HG02588 (cell line): ENCODE measurements at regions not wholly inside any gene's neighbourhood (a gene's known extent, or its start where the extent isn't known, plus 50 kb on each side); places are given as distances from the start of the nearest gene placed in this dataset.

Experiments
- ATAC-seq: cut with Tn5 transposase; IDR thresholded peaks from one replicate; pipeline ENCODE4 v1.9.1; 2021; ENCODE audit warnings: mild to moderate bottlenecking, moderate library complexity; ENCODE audit not compliant: unreplicated experiment

DNA sequence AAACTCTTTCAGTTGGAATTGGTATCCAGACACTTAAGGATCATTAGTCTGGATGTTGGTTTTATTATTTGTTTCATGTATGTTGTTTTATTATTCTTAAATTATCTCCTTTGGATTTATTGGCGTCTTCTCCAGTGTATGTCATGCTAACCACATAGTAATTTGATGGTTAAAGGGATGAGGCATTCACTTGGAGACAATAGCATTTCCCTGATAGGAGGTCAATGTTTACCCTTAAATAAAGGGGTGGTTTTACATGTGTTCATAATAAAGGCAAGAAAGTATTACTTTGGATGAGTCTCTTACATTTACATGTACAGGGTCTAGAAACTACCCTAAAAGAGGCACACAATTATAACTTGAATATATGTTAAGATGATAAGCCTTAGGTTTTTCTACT is 51.2 kb upstream of the RNF144B start:
- ATAC-seq: no peak

DNA sequence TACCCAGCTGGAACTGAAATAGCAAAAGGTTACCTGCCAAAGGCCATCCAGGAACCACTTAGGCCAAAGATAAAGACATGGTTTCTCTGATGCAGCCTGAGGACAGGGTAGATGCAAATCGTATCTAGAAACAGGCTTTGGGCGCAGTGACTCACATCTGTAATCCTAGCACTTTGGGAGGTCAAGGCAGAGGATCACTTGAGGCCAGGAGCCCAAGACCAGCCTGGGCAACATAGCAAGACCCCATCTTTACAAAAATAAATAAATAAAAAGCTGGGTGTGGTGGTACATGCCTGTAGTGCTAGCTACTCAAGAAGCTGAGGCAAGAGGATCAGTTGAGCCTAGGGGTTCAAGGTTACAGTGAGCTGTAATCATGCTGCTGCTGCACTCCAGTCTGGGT is 52.9 kb upstream of the RNF144B start:
- ATAC-seq: no peak

DNA sequence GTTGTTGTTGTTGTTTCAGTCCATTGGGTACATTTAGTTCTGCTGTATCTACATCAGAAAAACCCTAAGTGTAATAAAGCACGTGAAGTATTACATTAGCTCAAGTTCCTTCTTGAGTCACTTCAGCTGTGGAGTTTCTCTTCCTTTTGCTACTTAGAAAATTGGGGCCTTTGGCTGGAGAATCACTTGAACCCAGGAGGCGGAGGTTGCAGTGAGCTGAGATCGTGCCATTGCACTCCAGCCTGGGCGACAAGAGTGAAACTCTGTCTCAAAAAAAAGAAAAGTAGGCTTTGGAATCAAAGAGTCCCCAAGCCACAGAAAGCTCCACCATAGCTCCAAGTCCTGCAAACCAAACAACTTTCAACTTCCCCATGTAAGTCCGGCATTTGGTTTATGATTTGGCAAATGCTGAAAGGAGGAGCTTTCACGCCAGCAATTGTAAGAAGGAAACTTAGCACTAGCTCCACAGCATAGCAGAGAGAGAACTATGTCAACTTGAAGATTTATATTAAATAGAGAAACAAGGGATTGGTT is 56.5 kb upstream of the RNF144B start:
- peak; percentile 37 for ATAC-seq

DNA sequence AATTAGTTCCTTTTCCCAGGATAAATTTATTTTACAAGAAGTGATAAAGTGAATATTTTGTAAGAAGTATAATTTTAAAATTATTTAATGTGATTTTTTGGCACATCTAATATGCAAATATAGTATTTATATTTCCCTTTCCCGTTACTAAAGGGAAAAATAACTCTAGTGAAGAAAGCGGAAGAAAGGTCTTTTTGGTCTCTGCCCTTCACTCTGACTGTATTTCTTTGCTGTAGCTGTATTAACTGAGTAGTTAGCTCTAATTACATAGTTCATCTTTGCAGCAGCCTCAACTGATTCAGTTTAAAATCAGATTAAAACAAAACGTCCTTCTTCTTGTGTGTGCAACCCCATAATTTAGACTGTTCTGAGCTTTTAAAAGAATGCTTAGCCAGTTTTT is 57.4 kb upstream of the RNF144B start:
- ATAC-seq: no peak

DNA sequence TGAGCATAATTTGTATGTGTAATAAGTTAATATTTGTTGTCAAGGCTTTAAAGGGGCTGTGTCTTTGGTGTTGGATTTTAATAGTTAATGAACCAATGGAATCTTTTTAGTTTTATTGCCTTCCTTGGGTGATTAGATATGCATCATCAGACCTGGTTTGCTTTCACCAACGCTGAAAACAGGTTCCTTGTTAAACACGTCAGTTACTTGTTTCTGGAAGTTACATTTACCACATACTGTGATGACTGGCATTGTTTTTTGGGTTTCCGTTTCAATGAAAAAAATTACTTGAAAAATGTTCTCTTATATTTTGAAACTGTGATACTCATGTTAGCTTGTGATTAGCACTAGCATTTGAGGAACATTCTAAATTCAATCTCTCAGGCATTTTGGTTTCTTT is 58.6 kb upstream of the RNF144B start:
- ATAC-seq: no peak

DNA sequence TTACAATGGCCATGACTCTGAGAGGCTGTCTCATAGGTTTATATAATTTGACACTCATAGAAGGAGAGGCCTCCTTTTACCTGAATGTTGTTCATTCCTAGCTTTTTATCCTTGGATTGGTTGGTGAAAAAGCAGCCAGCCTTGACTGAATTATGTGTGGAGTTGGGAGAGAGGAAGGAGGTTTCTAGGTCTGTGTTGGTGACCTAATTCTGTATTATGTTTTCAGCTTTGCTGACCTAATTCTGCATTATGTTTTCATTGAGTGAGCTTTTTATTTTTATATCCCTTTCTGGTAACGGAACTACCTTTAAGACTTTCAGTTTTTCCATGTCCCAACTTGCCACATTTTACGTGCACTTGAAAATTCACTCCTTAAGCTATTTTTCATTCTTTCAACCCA is 59.1 kb upstream of the RNF144B start:
- no peak for ATAC-seq

DNA sequence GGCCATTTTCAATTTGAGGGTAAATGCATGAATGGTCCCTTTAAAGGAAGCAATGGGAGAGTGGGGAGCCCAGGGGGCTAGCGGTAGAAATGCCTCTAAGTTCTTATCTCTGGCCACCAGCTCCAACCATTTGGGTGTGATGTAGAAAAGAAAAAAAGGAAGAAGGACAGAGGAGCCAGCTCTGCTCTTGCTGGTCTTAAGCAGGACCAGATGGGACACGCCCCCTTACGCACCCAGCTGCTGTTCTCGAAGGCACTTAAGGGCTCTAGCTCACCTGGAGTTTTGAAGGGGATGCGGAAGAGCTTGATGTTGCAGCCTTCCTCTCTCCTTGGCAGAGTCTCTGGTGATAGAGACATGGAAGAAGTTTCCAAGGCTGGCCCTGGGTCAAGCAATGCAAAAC is 59.5 kb upstream of the RNF144B start:
- ATAC-seq: no peak

DNA sequence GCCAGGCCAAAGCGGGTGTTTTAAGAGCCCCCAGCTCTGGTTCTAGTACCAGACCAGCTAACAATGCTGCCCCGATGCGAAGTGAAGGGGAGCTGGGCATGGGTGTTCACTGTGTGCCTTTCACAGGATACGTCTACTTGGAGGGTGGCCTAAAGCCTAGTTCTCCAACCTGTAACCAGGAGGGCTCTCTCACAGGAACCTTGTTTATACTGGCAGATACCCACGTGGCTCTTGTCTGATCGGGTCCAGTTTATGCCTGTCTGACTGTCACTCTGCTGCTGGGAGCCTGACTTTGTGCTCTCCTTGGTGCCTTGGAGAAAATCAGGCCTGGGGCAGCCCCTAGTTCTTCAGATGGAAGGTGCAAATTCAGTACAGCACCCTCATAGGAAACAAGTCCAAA is 60.2 kb upstream of the RNF144B start:
- ATAC-seq: no peak

DNA sequence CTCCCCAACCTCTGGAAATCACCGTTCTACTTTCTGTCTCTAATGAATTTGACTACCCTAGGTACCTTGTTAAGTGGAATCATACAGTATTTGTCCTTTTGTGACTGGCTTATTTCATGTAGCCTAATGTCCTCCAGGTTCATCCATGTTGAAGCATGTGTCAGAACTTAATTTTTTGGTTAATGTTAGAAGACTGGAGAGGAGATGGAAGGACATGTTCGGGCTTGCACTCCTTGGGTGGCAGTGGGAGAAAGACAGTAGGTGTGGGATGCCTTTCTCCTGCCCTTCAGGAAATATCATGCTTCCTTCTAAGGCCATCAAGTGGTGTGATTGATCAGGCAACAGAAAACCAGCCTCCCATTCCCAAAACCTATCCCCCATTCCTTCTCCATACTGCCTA is 61.1 kb upstream of the RNF144B start:
- ATAC-seq: no peak

DNA sequence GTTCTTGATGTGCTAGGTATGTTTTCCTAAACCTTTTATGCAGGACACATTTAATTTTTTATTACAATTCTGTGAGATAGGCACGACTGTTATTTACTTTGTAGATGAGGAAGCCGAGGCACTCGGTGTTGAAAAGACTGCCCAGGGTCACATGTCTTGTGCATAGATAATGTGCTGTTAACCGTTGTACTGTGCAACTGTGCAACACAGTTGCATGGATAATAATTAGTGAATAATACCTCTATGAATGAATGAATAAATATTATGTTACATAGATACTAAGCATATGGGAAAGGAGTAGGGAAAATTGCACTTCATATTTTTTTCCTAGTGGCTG is 60.3 kb upstream of the DEK start:
- ATAC-seq: no peak

DNA sequence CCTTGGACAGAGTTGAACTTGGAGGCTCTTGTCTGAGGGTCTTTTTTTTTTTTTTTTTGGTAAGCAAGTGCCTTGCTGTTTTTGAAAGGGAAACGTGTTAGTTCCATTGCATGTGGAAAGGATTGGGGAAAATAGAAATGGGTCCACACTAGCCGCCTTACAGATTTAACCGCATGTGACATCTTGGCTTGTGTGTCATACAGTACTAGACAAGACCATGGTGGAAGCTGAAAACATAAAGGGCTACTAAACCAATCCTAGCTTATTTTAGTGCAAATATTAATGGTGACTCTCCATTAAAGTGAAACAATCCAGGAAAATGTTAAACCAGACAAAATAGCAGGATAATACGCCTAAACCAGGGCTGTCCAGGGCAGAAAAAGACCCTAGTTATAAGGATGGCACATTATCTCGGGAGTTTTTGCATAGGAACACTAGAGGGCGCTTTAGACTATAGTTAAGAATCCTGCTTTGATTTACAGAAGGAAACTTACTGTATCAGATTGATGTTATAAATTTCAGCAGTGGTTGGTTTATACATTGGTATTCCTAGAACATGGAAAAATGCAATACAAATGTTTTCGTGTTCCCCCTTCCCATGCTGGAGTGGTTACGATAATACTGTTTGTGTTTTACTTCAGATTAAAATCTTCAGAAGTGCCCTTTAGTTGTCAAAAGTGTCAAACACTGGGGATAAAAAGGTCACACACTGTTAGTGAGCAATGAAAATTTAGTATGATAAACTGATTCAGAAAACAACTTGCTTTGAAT is 59.8 kb upstream of the DEK start:
- ATAC-seq: no peak

DNA sequence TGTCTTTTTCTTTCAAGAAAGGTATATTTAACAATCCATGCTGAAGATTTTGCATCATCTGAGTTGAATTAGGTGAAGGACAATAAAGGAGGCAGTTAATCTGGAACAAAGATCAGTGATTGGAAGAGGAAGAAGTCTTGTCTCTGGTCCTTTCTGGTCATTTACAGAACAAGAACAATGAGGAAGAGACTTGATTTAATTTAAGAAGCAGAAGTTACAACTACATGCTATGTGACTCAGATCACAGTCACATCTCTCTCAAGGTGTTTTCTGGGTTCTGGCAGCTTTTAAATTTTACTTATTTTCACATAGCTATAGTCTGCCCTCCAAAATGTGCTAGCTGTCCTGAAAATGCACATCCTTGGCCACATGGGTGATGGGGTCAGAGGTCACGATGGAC is 53.5 kb upstream of the DEK start:
- no peak for ATAC-seq

DNA sequence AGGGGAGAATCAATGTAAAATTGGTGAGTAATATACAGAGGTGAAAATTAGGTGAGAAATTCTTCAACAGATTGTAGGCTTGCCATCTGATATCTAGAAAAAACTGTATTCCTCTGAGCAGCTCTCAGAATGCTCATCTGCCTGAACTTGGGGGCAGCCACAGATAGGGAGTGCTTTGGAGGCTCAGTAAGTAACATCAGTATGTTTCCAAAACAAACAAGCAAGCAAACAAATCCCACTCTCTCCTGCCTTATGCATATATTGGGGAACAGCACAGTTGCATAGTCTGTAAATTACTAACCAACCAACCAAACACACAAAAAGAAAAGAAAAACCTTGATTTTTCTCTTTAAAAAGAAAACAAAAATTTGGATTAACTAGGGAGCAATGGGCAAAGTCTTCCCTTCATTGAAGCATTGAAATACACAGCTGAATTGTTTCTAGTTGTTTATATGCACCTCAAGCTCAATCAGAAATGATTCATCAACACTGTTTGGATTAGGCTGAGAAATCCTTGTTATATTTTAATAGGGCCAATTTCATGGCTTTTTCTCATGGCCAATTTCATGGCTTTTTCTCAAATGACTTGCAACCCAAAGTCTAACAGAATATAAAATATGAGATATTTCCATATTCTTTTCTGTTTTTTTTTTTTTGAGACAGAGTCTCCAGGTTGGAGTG is 50.1 kb upstream of the DEK start:
- ATAC-seq: no peak
